ENCODE measurements at regions not wholly inside any gene's neighbourhood (a gene's known extent, or its start where the extent isn't known, plus 50 kb on each side); places are given as distances from the start of the nearest gene placed in this dataset.
"Not testable (repeated sequence)": the region's sequence is repeated elsewhere in the genome, so short reads cannot be mapped to it uniquely, and the experiment has no call there.

- DNase-seq: no peak
These were observed 237.0 kb downstream of the NFATC2 start for GRCh38 chr20:51305316-51306052.

DNA sequence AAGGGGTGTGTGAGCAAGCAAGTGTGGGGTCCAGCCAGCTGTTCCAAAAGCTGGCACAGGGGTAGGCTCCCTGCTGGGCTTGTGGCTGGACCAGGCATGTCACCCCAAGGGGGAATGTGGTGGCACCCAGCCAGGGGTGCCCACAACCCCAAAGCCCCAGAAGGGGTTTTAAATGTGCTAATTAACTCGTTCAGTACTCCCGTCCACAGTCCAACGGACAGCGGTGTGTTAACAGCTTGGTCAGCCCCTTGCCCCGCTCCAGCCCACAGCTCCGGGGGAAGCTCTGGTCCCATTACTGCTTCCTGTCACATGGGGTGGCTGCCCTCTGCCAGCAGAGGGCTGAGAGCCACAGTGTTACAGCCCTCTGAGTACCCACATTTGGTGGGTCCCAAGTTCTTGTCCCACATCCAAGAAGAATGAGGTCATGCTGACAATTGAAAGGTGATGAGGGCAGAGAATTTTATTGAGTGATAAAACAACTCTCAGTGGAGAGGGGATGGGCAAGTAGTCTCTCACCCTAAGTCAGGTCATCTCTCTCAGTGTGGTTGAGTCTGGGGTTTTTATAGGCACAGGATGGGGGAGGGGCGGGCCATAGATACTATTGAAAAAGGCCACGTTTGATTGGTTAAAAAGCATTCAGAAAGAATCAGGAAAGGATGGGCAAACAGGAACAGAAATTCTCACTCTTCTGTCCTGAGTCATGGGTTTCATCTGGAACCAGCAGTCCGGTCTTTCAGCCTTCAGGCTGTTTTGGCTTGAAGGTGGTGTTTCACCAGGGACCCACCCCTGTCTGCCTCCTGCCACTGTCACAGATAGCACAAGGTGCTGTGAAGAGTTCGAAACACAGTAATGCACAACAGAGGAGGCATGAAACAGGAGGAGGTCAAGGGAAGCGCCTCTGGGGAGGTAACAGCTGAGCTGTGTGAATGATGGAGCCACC lies 238.5 kb downstream of the NFATC2 start:
- DNase-seq: no peak

DNA sequence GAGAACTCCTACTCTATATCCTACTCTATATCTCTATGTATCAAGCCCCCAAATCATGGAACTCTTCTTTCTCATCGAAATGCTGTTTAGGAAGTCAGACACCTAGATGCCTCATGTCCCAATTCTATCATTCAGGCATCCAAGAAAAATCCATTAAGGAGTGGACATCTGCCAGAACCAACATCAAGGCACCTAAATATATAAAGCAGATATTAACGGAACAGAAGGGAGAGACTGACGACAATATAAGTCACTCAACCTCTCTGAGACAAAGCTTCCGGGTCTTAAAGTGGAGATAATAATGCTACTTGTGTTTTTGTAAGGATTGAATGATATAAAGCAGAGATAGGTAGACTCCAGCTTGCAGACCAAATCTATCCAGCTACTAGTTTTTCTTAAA lies 241.5 kb downstream of the NFATC2 start:
- DNase-seq: no peak

DNA sequence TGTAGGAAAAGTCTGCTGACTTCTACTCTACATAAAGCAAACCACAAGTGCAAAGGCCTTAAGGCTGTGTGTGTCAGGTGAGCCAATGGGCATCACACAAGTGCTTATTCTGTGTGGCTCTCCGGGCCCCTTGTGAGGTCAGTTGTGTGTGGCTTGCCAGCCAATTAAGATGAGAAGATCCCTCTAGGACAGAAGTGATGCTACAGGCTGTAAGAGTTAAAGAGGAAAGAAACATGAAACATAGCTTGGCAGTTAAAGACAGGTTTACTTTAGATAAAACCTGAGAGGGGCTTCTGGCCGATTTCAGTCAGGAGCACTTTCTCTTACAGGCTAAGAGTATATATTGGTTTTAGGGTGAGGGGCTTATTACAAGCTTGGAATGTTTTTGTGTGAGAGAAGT lies 242.4 kb downstream of the NFATC2 start:
- DNase-seq: no peak

DNA sequence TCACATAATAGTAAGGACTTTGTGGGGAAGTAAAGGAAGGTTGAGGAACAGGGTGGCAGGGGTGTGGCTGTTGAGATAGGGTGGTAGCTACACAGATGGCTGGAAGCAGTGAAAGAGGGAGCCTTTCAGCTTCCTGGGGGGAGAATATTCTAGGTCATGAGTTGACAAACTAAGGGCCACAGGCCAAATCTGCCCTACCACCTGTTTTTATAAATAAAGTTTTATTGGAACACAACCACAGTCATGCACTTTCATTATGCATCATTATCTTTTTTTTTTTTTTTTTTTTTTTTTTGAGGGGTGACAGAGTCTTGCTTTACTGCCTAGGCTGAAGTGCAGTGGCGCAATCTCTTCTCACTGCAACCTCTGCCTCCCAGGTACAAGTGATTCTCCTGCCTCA lies 243.1 kb downstream of the NFATC2 start:
- no peak for DNase-seq

- no peak for DNase-seq
These were observed 244.3 kb downstream of the NFATC2 start for GRCh38 chr20:51298141-51298749.

GRCh38 chr20:51287628-51288413 lies 254.7 kb downstream of the NFATC2 start:
- DNase-seq: peak; percentile 17

DNA sequence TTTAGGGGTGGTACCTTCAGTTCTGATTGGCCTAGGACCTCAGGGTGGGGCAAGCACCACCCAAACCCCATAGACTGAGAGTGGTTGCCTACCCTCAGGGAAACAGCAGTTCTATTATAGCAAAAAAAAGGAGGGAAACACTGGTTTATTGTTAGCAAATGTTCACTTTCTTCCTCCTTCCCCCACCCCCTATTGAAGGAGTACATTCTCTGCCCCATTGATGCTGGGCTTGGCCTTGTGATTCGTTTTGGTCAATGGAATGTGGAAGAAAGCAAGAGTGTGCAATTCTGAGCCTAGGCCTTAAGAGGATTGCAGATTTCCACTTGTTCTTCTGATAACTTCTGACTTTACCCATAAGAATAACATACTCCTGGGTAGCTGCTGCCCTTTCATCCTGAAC lies 255.8 kb downstream of the NFATC2 start:
- no peak for DNase-seq

GRCh38 chr20:51285684-51286083 lies 256.8 kb downstream of the NFATC2 start:
- no peak for DNase-seq

DNA sequence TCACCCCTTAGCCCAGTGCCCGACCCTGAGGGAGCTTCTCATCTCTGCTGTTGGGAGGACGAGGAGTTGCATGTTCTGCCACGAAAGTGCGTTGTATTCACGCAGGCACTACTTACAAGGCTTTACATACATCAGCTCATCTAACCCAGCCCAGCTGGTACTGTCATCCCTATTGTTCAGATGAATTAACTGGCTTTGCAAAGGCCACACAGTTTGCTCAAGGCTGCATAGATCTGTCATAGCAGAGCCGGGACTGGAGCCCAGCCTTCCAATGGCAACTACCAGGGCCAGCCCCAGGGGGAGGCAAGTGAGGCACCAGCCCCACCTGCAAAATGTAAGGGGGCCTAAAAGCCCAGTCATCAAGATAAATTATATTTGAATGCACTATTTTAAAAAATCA lies 257.6 kb downstream of the NFATC2 start:
- DNase-seq: no peak

- DNase-seq: no peak
These were observed 258.3 kb downstream of the NFATC2 start for GRCh38 chr20:51284176-51284575.

- DNase-seq: no peak
These were observed 258.6 kb upstream of the KCNG1 start for GRCh38 chr20:51281521-51281920.

DNA sequence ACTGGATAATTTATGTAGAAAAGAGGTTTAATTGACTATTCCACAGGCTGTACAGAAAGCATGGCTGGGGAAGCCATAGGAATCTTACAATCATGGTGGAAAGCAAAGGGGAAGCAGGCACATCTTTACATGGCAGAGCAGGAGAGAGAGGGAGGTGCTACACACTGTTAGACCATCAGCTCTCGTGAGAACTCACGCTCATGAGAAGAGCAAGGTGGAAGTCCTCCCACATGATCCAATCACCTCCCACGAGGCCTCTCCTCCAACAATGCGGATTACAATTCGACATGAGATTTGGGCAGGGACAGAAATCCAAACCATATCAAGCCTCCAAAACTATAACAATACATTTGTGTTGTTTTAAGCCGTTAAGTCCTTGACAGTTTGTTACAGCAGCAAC lies 257.1 kb upstream of the KCNG1 start:
- no peak for DNase-seq

DNA sequence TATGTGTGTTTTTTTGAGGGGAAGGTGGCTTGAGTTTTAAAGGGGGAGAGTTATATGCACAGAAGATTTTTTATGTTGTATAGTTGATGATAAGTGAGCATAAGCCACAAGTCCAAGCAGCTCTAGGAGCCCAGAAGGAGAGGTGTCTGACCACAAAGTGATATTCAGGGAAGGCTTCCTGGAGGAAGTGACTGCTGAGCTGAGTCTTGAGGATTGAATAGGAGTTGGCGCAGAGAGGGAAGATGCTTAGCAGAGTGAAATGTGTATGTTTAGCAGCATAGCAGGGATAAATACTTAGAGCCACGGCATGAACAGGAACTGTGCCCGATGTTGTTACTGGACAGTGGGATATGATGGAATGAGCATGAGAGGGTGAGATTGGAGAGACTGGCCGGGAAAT lies 255.1 kb upstream of the KCNG1 start:
- no peak for DNase-seq

- no peak for DNase-seq
These were observed 253.4 kb upstream of the KCNG1 start for GRCh38 chr20:51276296-51276695.

DNA sequence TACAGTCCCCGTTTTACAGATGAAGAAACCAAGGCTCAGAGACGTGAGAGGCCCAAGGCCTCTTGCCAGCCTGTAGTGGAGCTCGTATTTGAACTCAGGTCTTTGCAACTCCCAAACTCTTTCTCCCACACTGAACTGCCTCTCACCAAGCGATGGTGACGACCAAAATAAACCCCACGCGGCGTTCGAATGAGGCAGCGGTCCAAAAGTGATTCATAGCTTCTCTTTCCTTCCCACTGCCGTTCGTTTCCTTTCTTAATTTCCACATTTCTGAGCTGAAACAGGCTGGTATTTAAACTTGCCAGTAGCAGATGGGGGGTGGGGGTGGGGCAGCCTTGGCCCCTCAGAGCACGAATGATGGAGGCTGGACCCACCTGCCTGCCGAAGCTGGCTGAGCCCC lies 252.9 kb upstream of the KCNG1 start:
- DNase-seq: no peak

- no peak for DNase-seq
These were observed 252.3 kb upstream of the KCNG1 start for GRCh38 chr20:51275181-51275580.

DNA sequence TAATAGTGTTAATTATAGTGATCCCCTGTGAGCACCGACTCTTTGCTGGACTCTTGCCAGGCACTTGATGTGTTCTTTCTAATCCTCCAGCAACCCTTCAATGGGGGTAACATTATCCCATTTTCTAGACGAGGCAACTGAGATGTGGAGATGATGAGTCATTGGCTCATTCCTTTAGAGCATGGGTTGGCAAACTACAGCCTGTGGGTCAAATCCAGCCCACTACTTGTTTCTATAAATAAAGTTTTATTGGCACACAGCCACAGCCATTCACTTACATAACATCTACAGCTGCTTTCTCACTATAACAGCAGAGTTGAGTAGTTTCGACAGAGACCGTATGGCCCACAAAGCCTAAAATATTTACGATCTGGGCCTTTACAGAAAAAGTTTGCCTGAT lies 249.5 kb upstream of the KCNG1 start:
- DNase-seq: no peak

DNA sequence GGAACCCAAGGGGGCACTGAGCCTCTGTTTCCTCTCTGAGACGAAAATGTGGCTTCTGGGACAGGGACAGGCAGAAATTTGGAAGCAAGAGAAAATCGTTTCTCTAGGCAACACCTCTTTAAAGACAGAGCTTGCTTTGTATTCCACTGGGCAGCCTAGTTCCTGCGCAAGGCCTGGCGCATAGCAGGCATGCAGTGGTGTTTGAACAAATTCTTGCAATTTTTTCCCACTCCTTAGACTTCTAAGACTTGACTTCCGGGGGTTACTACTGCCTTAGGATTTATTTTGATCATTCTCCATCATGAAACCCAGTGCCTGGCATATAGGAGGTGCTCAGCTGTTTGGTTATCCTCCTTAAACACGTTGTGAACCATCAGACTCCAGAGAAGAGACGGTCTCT lies 249.0 kb upstream of the KCNG1 start:
- no peak for DNase-seq

DNA sequence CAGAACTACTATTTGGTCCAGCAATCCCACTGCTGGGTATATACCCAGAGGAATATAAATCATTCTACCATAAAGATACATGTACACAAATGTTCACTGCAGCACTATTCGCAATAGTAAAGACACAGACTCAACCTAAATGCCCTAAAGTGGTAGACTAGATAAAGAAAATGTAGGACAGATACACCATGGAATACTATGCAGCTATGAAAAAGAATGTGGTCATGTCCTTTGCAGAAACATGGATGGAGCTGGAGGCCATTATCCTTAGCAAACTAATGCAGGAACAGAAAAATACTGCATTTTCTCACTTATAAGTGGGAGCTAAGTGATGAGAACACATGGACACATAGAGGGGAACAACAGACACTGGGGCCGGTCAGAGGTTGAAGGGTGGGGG lies 248.4 kb upstream of the KCNG1 start:
- DNase-seq: not testable (repeated sequence)

GRCh38 chr20:51269671-51270070 lies 246.8 kb upstream of the KCNG1 start:
- no peak for DNase-seq

- DNase-seq: no peak
These were observed 244.8 kb upstream of the KCNG1 start for GRCh38 chr20:51267679-51268078.

DNA sequence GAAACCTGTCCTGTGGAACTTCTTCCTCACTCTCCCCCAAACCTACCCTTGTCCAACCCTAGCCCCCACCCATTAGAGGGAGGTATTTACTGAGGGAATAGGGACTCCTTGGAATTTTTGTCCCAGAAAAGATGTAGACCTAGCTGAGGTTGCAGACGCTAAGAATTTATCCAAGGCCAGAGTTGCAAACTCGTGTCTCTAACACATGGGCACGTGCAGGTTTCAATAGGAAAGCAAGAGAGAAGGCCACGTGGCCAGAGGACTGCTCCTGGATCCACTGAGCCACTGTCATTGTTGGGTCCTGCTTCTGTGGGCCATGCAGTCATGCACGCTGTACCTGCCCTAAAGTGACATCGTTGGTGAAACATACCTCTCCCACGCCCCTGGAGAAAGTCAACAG lies 243.4 kb upstream of the KCNG1 start:
- no peak for DNase-seq
